ENCODE measurements at regions not wholly inside any gene's neighbourhood (a gene's known extent, or its start where the extent isn't known, plus 50 kb on each side); places are given as distances from the start of the nearest gene placed in this dataset.

- TF ChIP-seq CTCF (IDR thresholded peaks at IDR 0.05): no peak
- no peak for TF ChIP-seq CHD2 (IDR thresholded peaks at IDR 0.05; ENCODE audit: low read length, partially characterized antibody)
- no peak for TF ChIP-seq TAF1 (IDR thresholded peaks at IDR 0.05; ENCODE audit: borderline replicate concordance, low read depth, low read length)
- TF ChIP-seq USF1 (IDR thresholded peaks at IDR 0.05; ENCODE audit: borderline replicate concordance, low read depth): no peak
- no peak for TF ChIP-seq PBX3 (IDR thresholded peaks at IDR 0.05)
- no peak for TF ChIP-seq SIN3A (IDR thresholded peaks at IDR 0.05; ENCODE audit: borderline replicate concordance, low read depth, low read length)
- TF ChIP-seq FOSL2 (IDR thresholded peaks at IDR 0.05; ENCODE audit: borderline replicate concordance, low read depth): no peak
- TF ChIP-seq REST (IDR thresholded peaks at IDR 0.05; ENCODE audit: low read depth, low read length): no peak
- no peak for TF ChIP-seq POLR2AphosphoS5 (IDR thresholded peaks at IDR 0.05; ENCODE audit: low read depth, low read length)
- no peak for TF ChIP-seq TEAD4 (IDR thresholded peaks at IDR 0.05; ENCODE audit: borderline replicate concordance, insufficient read depth)
- no peak for TF ChIP-seq EP300 (IDR thresholded peaks at IDR 0.05; ENCODE audit: borderline replicate concordance in 1 of 2, low read depth in 1 of 2, low read length in 1 of 2)
- TF ChIP-seq MAX (IDR thresholded peaks at IDR 0.05; ENCODE audit: low read depth): no peak
- TF ChIP-seq JUND (IDR thresholded peaks at IDR 0.05): no peak
- no peak for TF ChIP-seq ZBTB33 (IDR thresholded peaks at IDR 0.05; ENCODE audit: borderline replicate concordance, low read depth)
Measured at GRCh38 chr1:42096554-42096953, 56.7 kb upstream of the GUCA2B start.
